ENCODE measurements at regions not wholly inside any gene's neighbourhood (a gene's known extent, or its start where the extent isn't known, plus 50 kb on each side); places are given as distances from the start of the nearest gene placed in this dataset.

- TF ChIP-seq POLR2A (IDR thresholded peaks at IDR 0.05; ENCODE audit: low read length) (no peak), GATA1 (IDR thresholded peaks at IDR 0.05; ENCODE audit: low read depth, low read length) (no peak)
These were observed 2747.1 kb downstream of the PCDH7 start for GRCh38 chr4:33467291-33467690.
